SK-N-SH (cell line): ENCODE measurements at regions not wholly inside any gene's neighbourhood (a gene's known extent, or its start where the extent isn't known, plus 50 kb on each side); places are given as distances from the start of the nearest gene placed in this dataset.

Experiments used
- CTCF ChIA-PET: fragments of 300-600, 350-600 bp; formaldehyde crosslinking; extraction: SDS; loops from one replicate; lab custom pipeline; 2021; lab: Yijun Ruan, JAX
- POLR2A ChIA-PET: fragments of 350-600 bp; sonication (Branson Sonifier 250); formaldehyde crosslinking; extraction: SDS; loops from one replicate; lab custom pipeline; 2020; ENCODE audit warnings: antibody characterized with exemption, inconsistent platforms; lab: Yijun Ruan, JAX
- DNase-seq: peaks from one replicate; pipeline ENCODE4 v3.0.0; 2012
- H2AFZ ChIP-seq: fragments of 200-600 bp; sonication (generic); 2 replicates; pipeline ENCODE4 v1.8.1; 2016; ENCODE audit warnings: antibody characterized with exemption, mild to moderate bottlenecking, low read depth
- H3F3A ChIP-seq: fragments of 200-600 bp; sonication (generic); replicated peaks from 2 replicates; pipeline ENCODE3; 2016; ENCODE audit warnings: antibody characterized with exemption, mild to moderate bottlenecking; ENCODE audit not compliant: insufficient read depth
- H3K27ac ChIP-seq, 2 experiments: fragments of 200-500 bp in 1 of 2; fragments of 200-600 bp in 1 of 2; sonication (Bioruptor generic) in 1 of 2; sonication (generic), shearing (Covaris generic) in 1 of 2; 2 replicates each; pipeline versions ENCODE4 v1.5.1 to v1.6.1; 2014 to 2016; ENCODE audit warnings: low read depth in 2 of 2, inconsistent platforms in 1 of 2, low read length in 1 of 2, mild to moderate bottlenecking in 1 of 2, mixed read lengths in 1 of 2
- H3K27me3 ChIP-seq: fragments of 200-600 bp; sonication (generic), shearing (Covaris generic); 2 replicates; pipeline ENCODE4 v1.6.1; 2016; ENCODE audit warnings: mixed run types; ENCODE audit not compliant: insufficient read depth
- H3K36me3 ChIP-seq, 2 experiments: fragments of 200-500 bp in 1 of 2; fragments of 200-600 bp in 1 of 2; sonication (Bioruptor generic) in 1 of 2; sonication (generic) in 1 of 2; replicated peaks in 1 of 2; 2 replicates each; pipeline versions ENCODE3 to v1.5.1; 2014 to 2016; ENCODE audit warnings: low read length in 1 of 2, mild to moderate bottlenecking in 1 of 2; ENCODE audit not compliant: insufficient read depth in 2 of 2, control insufficient read depth in 1 of 2
- H3K4me1 ChIP-seq, 2 experiments: fragments of 200-500 bp in 1 of 2; fragments of 200-600 bp in 1 of 2; sonication (Bioruptor generic) in 1 of 2; sonication (generic), shearing (Covaris generic) in 1 of 2; 2 replicates each; pipeline versions ENCODE4 v1.5.1 to v1.6.1; 2014 to 2016; ENCODE audit warnings: low read depth in 1 of 2, low read length in 1 of 2, mixed run types in 1 of 2; ENCODE audit not compliant: insufficient read depth in 2 of 2, control insufficient read depth in 1 of 2
- H3K4me2 ChIP-seq: fragments of 200-600 bp; sonication (generic), shearing (Covaris generic); 2 replicates; pipeline ENCODE4 v1.6.1; 2017; ENCODE audit warnings: mixed run types
- H3K4me3 ChIP-seq, 2 experiments: fragments of 200-500 bp in 1 of 2; fragments of 200-600 bp in 1 of 2; sonication (Bioruptor generic) in 1 of 2; sonication (generic), shearing (Covaris generic) in 1 of 2; 2 replicates each; pipeline versions ENCODE4 v1.5.1 to v1.8.1; 2014 to 2016; ENCODE audit warnings: low read depth in 2 of 2, inconsistent platforms in 1 of 2, low read length in 1 of 2, mild to moderate bottlenecking in 1 of 2, mixed read lengths in 1 of 2, moderate library complexity in 1 of 2
- H3K79me2 ChIP-seq: fragments of 200-600 bp; sonication (generic); 2 replicates; pipeline ENCODE4 v1.8.1; 2017; ENCODE audit warnings: mild to moderate bottlenecking; ENCODE audit not compliant: insufficient read depth
- H3K9ac ChIP-seq: fragments of 200-600 bp; sonication (generic); 2 replicates; pipeline ENCODE4 v1.6.1; 2017; ENCODE audit warnings: mixed run types
- H3K9me2 ChIP-seq: fragments of 200-600 bp; sonication (generic); 2 replicates; pipeline ENCODE4 v1.6.1; 2017; ENCODE audit warnings: mixed run types
- H3K9me3 ChIP-seq: fragments of 200-600 bp; sonication (generic); 2 replicates; pipeline ENCODE4 v1.6.1; 2017; ENCODE audit warnings: mixed run types, mild to moderate bottlenecking, moderate library complexity
- H4K20me1 ChIP-seq: fragments of 200-600 bp; sonication (generic); 2 replicates; pipeline ENCODE4 v1.6.1; 2017; ENCODE audit warnings: mild to moderate bottlenecking, mixed run types; ENCODE audit not compliant: insufficient read depth
- CHD2 ChIP-seq: fragments of 150-350 bp; IDR thresholded peaks from 2 replicates; pipeline ENCODE4 v1.6.1; 2018; ENCODE audit warnings: low read length; ENCODE audit not compliant: partially characterized antibody
- CTCF ChIP-seq: fragments of 200-600 bp; sonication (generic); IDR thresholded peaks from 2 replicates; pipeline ENCODE4 v1.6.1; 2017; ENCODE audit warnings: antibody characterized with exemption, mild to moderate bottlenecking, moderate library complexity
- ELF1 ChIP-seq: IDR thresholded peaks from 2 replicates; pipeline ENCODE4 v1.4.0; 2012
- EP300 ChIP-seq, 2 experiments: IDR thresholded peaks; 2 replicates each; pipeline versions ENCODE4 v1.4.0 to v1.6.1; 2012; ENCODE audit warnings: borderline replicate concordance in 1 of 2, low read depth in 1 of 2, low read length in 1 of 2
- FOSL2 ChIP-seq: IDR thresholded peaks from 2 replicates; pipeline ENCODE4 v1.4.0; 2012; ENCODE audit warnings: low read depth, mild to moderate bottlenecking, moderate library complexity, borderline replicate concordance
- GABPA ChIP-seq: IDR thresholded peaks from 2 replicates; pipeline ENCODE4 v1.4.0; 2012; ENCODE audit warnings: low read depth, mild to moderate bottlenecking
- GATA2 ChIP-seq: sonication (generic); formaldehyde crosslinking; IDR thresholded peaks from 2 replicates; pipeline ENCODE4 v1.5.0; 2020; ENCODE audit warnings: mild to moderate bottlenecking, missing genetic modification reagents
- JUND ChIP-seq: IDR thresholded peaks from 2 replicates; pipeline ENCODE4 v1.4.0; 2012
- MAX ChIP-seq: IDR thresholded peaks from 2 replicates; pipeline ENCODE4 v1.4.0; 2012; ENCODE audit warnings: low read depth
- NFIC ChIP-seq: IDR thresholded peaks from 2 replicates; pipeline ENCODE4 v1.4.0; 2012; ENCODE audit warnings: borderline replicate concordance
- NRF1 ChIP-seq: IDR thresholded peaks from 2 replicates; pipeline ENCODE4 v1.6.1; 2012; ENCODE audit warnings: low read depth, mild to moderate bottlenecking, low read length
- RCOR1 ChIP-seq: fragments of 150-350 bp; IDR thresholded peaks from 2 replicates; pipeline ENCODE4 v1.6.1; 2017; ENCODE audit warnings: antibody characterized with exemption, low read length
- REST ChIP-seq: IDR thresholded peaks from 2 replicates; pipeline ENCODE4 v1.6.1; 2012; ENCODE audit warnings: mild to moderate bottlenecking, low read depth, low read length, moderate library complexity
- SMC3 ChIP-seq: IDR thresholded peaks from 2 replicates; pipeline ENCODE4 v1.6.1; 2012; ENCODE audit warnings: low read depth, low read length, improper control_type of control experiment
- TCF12 ChIP-seq: IDR thresholded peaks from 2 replicates; pipeline ENCODE4 v1.4.0; 2012
- USF1 ChIP-seq: IDR thresholded peaks from 2 replicates; pipeline ENCODE4 v1.4.0; 2012; ENCODE audit warnings: low read depth, borderline replicate concordance
- USF2 ChIP-seq: fragments of 150-350 bp; IDR thresholded peaks from 2 replicates; pipeline ENCODE4 v1.6.1; 2017; ENCODE audit warnings: antibody characterized with exemption, low read length, low read depth, borderline replicate concordance
- ZBTB33 ChIP-seq: IDR thresholded peaks from 2 replicates; pipeline ENCODE4 v1.4.0; 2012; ENCODE audit warnings: low read depth, borderline replicate concordance
- WGBS: methylation state at CpG from one replicate; pipeline ENCODE4 v1.1.6; 2017; ENCODE audit warnings: low lambda C conversion rate; 5-methylcytosine and 5-hydroxymethylcytosine counted together

GRCh38 chr14:87497301-87497700 lies 495.7 kb downstream of the GALC start:
- Histone ChIP-seq H3K36me3 (no peaks in the 10 kb centered on the region), H3K9me2 (no peaks in the 10 kb centered on the region), H4K20me1 (no peaks in the 10 kb centered on the region), H3K27me3 (no peaks in the 10 kb centered on the region), H3K79me2 (no peaks in the 10 kb centered on the region), H3K4me2 (no peak overlapping the region), H3K9me3 (no peaks in the 10 kb centered on the region), H2AFZ (no peak overlapping the region), H3K4me1 (no peaks in the 10 kb centered on the region), H3K4me3 (no peak overlapping the region), H3F3A (no peaks in the 10 kb centered on the region), H3K9ac (no peak overlapping the region), H3K27ac (no peak overlapping the region)
- POLR2A ChIA-PET, result no interaction called here
- TF ChIP-seq GABPA (no peak), NRF1 (no peak), USF2 (no peak), SMC3 (no peak)
- 2% methylated on average over 3 of the region's 3 CpGs for WGBS
- DNase-seq, result no peak
- CTCF ChIA-PET, result interaction anchor here (1.0 kb wide), 1 partner anchor 12 kb away, joined by 4 read pairs; no protein-coding TSS in a partner anchor

GRCh38 chr14:87494010-87494409 lies 499.0 kb downstream of the GALC start:
- H3K36me3 ChIP-seq, result no peaks in the 10 kb centered on the region
- no peak overlapping the region for H2AFZ ChIP-seq
- H3K27me3 ChIP-seq, result no peaks in the 10 kb centered on the region
- no peaks in the 10 kb centered on the region for H3K9me2 ChIP-seq
- H4K20me1 ChIP-seq, result no peaks in the 10 kb centered on the region
- no peak overlapping the region for H3K4me3 ChIP-seq
- H3K4me1 ChIP-seq, result no peaks in the 10 kb centered on the region
- DNase-seq, result no peak
- H3K9ac ChIP-seq, result no peak overlapping the region
- H3K27ac ChIP-seq, result no peak overlapping the region
- H3K4me2 ChIP-seq, result no peak overlapping the region
- CTCF ChIA-PET, result no interaction called here
- POLR2A ChIA-PET, result no interaction called here
- H3F3A ChIP-seq, result no peaks in the 10 kb centered on the region
- H3K9me3 ChIP-seq, result no peaks in the 10 kb centered on the region
- H3K79me2 ChIP-seq, result no peaks in the 10 kb centered on the region
- no peak for TF ChIP-seq ZBTB33
- no peak for TF ChIP-seq GATA2 (CRISPR knock-in tag)
- TF ChIP-seq NRF1, result no peak
- TF ChIP-seq USF2, result no peak
- TF ChIP-seq MAX, result no peak
- no peak for TF ChIP-seq ELF1
- TF ChIP-seq NFIC, result no peak
- TF ChIP-seq REST, result no peak
- TF ChIP-seq SMC3, result no peak
- no peak for TF ChIP-seq FOSL2
- no peak for TF ChIP-seq JUND
- no peak for TF ChIP-seq RCOR1
- TF ChIP-seq TCF12, result no peak
- TF ChIP-seq EP300 (IDR thresholded peaks at IDR 0.05; ENCODE audit: borderline replicate concordance in 1 of 2, low read depth in 1 of 2, low read length in 1 of 2), result no peak
- TF ChIP-seq USF1, result no peak
- no peak for TF ChIP-seq CHD2
- TF ChIP-seq CTCF, result no peak
